ENCODE measurements at regions not wholly inside any gene's neighbourhood (a gene's known extent, or its start where the extent isn't known, plus 50 kb on each side); places are given as distances from the start of the nearest gene placed in this dataset.
"Not testable (repeated sequence)": the region's sequence is repeated elsewhere in the genome, so short reads cannot be mapped to it uniquely, and the experiment has no call there.

DNA sequence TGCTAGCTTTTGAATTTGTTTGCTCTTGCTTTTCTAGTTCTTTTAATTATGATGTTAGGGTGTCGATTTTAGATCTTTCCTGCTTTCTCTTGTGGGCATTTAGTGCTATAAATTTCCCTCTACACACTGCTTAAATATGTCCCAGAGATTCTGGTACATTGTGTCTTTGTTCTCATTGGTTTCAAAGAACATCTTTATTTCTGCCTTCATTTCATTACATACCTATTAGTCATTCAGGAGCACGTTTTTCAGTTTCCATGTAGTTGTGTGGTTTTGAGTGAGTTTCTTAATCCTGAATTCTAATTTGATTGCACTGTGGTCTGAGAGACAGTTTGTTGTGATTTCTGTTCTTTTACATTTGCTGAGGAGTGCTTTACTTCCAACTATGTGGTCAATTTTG lies 51.2 kb upstream of the MB21D2 start:
- DNase-seq (ENCODE audit: low spot score); in situ Hi-C loops (cut with MboI; ENCODE audit: low pct_unique_long_range_greater_than_20kb, low sequenced_read_pairs, unreplicated experiment): not testable (repeated sequence)

DNA sequence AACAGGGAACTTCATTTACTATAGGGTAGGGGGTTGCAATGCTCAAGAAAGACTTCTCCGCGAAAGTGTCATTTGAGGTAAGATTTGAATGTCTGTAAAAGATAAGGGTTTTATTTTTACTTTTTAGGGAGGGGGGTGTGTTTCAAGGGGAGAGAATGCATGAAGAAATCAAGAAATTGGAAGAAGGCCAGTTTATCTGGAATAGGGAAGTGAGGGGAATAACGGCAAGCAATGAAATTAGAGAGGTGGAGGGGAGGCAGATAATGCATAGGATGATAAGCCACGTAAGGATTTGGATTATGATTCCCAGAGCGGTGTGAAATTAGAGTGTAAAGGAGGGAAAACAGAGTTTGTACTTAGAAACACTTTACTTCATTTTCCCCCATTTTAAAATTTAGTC lies 63.0 kb upstream of the MB21D2 start:
- TF ChIP-seq, protein P1, sequence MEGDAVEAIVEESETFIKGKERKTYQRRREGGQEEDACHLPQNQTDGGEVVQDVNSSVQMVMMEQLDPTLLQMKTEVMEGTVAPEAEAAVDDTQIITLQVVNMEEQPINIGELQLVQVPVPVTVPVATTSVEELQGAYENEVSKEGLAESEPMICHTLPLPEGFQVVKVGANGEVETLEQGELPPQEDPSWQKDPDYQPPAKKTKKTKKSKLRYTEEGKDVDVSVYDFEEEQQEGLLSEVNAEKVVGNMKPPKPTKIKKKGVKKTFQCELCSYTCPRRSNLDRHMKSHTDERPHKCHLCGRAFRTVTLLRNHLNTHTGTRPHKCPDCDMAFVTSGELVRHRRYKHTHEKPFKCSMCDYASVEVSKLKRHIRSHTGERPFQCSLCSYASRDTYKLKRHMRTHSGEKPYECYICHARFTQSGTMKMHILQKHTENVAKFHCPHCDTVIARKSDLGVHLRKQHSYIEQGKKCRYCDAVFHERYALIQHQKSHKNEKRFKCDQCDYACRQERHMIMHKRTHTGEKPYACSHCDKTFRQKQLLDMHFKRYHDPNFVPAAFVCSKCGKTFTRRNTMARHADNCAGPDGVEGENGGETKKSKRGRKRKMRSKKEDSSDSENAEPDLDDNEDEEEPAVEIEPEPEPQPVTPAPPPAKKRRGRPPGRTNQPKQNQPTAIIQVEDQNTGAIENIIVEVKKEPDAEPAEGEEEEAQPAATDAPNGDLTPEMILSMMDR (IDR thresholded peaks at IDR 0.05; ENCODE audit: extremely low read depth, insufficient read depth, missing control alignments) = no peak
- no peak for DNase-seq (ENCODE audit: low spot score)
- in situ Hi-C loops (cut with MboI; ENCODE audit: low pct_unique_long_range_greater_than_20kb, low sequenced_read_pairs, unreplicated experiment) = no loop called here

DNA sequence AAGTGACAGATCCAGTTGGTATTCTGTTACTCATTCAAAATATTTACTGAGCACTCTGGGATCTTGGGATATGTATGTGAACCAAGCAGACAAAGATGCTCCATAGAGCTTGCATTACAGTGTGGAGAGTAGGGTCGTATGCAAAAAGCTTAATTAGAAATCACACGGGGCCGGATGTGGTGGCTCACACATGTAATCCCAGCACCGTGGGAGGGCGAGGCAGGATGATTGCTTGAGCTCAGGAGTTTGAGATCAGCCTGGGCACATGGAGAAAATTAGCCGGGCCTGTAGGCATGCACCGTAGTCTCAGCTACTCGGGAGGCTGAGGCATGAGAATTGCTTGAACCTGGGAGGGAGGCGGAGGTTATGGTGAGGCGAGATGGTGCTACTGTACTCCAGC lies 68.7 kb upstream of the MB21D2 start:
- no peak for DNase-seq (ENCODE audit: low spot score)
- in situ Hi-C loops (cut with MboI; ENCODE audit: low pct_unique_long_range_greater_than_20kb, low sequenced_read_pairs, unreplicated experiment) = no loop called here
- TF ChIP-seq, protein P1 (IDR thresholded peaks at IDR 0.05; ENCODE audit: extremely low read depth, insufficient read depth, missing control alignments) = no peak

DNA sequence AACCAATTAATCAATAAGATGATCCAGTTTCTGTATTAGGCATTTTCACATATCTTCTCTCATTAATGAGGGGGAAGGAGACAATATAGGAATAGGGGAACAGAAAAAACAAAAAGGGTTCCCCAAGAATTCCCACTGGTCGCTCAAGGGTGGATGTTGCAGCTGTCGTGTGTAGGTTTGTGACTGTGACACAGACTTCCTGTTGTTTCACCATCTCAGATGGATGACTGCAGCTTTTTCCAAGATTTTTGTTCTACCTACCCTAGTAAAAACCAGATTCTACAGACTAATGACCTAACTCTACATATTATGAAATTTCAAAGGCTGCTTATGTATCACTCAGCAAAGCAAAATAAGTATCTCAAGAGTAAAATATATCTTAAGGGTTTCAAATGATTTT lies 73.7 kb upstream of the MB21D2 start:
- in situ Hi-C loops (cut with MboI; ENCODE audit: low pct_unique_long_range_greater_than_20kb, low sequenced_read_pairs, unreplicated experiment) = no loop called here
- DNase-seq (ENCODE audit: low spot score) = no peak
- TF ChIP-seq, protein P1 (IDR thresholded peaks at IDR 0.05; ENCODE audit: extremely low read depth, insufficient read depth, missing control alignments) = no peak

DNA sequence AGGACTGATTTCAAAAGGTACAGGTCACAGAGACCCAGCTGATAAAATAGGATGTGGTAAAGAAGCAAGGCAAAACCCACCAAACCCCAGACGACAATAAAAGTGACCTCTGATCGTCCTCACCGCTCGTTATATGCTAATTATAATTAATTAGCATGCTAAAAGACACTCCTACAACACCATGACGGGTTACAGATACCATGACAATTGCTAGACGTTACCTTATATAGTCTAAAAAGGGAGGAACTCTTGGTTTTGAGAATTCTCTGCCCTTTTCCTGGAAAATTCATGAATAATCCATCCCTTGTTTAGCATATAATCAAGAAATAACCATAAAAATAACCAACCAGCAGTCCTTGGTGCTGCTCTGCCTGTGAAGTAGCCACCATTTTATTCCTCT lies 74.7 kb upstream of the MB21D2 start:
- in situ Hi-C loops (cut with MboI; ENCODE audit: low pct_unique_long_range_greater_than_20kb, low sequenced_read_pairs, unreplicated experiment) = no loop called here
- no peak for DNase-seq (ENCODE audit: low spot score)
- TF ChIP-seq, protein P1 (IDR thresholded peaks at IDR 0.05; ENCODE audit: extremely low read depth, insufficient read depth, missing control alignments) = no peak

DNA sequence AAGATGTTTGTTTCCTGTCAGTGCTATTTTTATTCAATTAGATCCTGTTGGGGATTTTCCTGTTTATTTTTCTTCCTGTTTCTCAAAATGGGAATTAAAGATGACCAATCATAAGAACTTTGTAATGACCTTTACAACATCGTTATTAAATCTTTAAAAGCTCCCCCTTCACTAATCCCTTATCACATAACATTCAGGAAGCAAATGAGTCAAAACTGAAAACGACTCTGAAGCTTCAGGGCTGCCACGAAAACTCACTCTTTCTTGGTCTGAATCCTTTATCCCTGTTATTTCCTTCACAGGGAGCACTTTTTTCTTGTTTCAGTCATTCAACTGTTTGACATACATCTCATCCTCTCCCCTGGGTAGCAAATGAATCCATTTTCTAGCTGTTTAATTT lies 75.8 kb upstream of the MB21D2 start:
- DNase-seq (ENCODE audit: low spot score) = no peak
- TF ChIP-seq, protein P1 (IDR thresholded peaks at IDR 0.05; ENCODE audit: extremely low read depth, insufficient read depth, missing control alignments) = no peak
- in situ Hi-C loops (cut with MboI; ENCODE audit: low pct_unique_long_range_greater_than_20kb, low sequenced_read_pairs, unreplicated experiment) = no loop called here

DNA sequence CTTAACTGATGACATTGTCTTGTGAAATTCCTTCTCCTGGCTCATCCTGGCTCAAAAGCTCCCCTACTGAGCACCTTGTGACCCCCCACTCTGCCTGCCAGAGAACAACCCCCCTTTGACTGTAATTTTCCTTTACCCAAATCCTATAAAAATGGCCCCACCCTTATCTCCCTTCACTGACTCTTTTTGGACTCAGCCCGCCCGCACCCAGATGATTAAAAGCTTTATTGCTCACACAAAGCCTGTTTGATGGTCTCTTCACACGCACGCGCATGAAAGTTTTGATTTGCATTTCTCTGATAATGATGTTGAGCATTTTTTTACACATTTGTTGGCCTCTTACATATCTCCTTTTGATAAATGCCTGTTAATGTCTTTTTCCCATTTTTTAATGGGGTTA lies 83.5 kb upstream of the MB21D2 start:
- in situ Hi-C loops (cut with MboI; ENCODE audit: low pct_unique_long_range_greater_than_20kb, low sequenced_read_pairs, unreplicated experiment); DNase-seq (ENCODE audit: low spot score): not testable (repeated sequence)

DNA sequence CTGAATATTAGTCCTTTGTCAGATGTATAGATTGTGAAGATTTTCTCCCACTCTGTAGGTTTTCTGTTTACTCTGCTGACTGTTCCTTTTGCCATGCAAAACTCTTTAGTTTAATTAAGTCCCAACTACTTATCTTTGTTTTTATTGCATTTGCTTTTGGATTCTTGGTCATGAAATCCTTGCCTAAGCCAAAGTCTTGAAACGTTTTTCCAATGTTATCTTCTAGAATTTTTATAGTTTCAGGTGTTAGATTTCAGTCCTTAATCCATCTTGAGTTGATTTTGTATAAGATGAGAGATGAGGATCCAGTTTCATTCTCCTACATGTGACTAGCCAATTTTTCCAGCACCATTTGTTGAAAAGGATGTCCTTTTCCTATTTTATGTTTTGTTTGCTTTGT lies 86.0 kb upstream of the MB21D2 start:
- in situ Hi-C loops (cut with MboI; ENCODE audit: low pct_unique_long_range_greater_than_20kb, low sequenced_read_pairs, unreplicated experiment); DNase-seq (ENCODE audit: low spot score): not testable (repeated sequence)
